GM19035 (cell line): ENCODE measurements at regions not wholly inside any gene's neighbourhood (a gene's known extent, or its start where the extent isn't known, plus 50 kb on each side); places are given as distances from the start of the nearest gene placed in this dataset.
A peak's percentile ranks its signal among the peaks of the same experiment; 100 is the strongest.

Experiments used
- ATAC-seq: cut with Tn5 transposase; IDR thresholded peaks from one replicate; pipeline ENCODE4 v1.9.1; 2021; ENCODE audit not compliant: unreplicated experiment

GRCh38 chr3:101095693-101096430 lies 102.6 kb upstream of the ABI3BP start:
- no peak for ATAC-seq

- ATAC-seq: no peak
These were observed 98.3 kb upstream of the ABI3BP start for GRCh38 chr3:101091489-101091888.

GRCh38 chr3:101085752-101086151 lies 92.5 kb upstream of the ABI3BP start:
- ATAC-seq: no peak

GRCh38 chr3:101084404-101084803 lies 91.2 kb upstream of the ABI3BP start:
- ATAC-seq: no peak

GRCh38 chr3:101081999-101082398 lies 88.8 kb upstream of the ABI3BP start:
- ATAC-seq: no peak

GRCh38 chr3:101081446-101081845 lies 88.2 kb upstream of the ABI3BP start:
- no peak for ATAC-seq

- no peak for ATAC-seq
These were observed 84.3 kb upstream of the ABI3BP start for GRCh38 chr3:101077361-101078011.

- ATAC-seq: no peak
These were observed 81.3 kb upstream of the ABI3BP start for GRCh38 chr3:101074518-101074917.

GRCh38 chr3:101072300-101072699 lies 79.1 kb upstream of the ABI3BP start:
- ATAC-seq: no peak

- no peak for ATAC-seq
These were observed 77.5 kb upstream of the ABI3BP start for GRCh38 chr3:101070799-101071121.

- ATAC-seq: peak; percentile 97
These were observed 76.9 kb upstream of the ABI3BP start for GRCh38 chr3:101069901-101070798.

GRCh38 chr3:101068876-101069606 lies 75.8 kb upstream of the ABI3BP start:
- no peak for ATAC-seq

GRCh38 chr3:101066711-101067129 lies 73.5 kb upstream of the ABI3BP start:
- ATAC-seq: no peak

- no peak for ATAC-seq
These were observed 72.7 kb upstream of the ABI3BP start for GRCh38 chr3:101065962-101066361.

- ATAC-seq: no peak
These were observed 70.2 kb upstream of the ABI3BP start for GRCh38 chr3:101063401-101063800.

GRCh38 chr3:101061312-101061711 lies 68.1 kb upstream of the ABI3BP start:
- ATAC-seq: no peak

GRCh38 chr3:101050866-101051265 lies 57.6 kb upstream of the ABI3BP start:
- ATAC-seq: no peak

GRCh38 chr3:101050046-101050445 lies 56.8 kb upstream of the ABI3BP start:
- ATAC-seq: no peak

- ATAC-seq: no peak
These were observed 56.3 kb upstream of the ABI3BP start for GRCh38 chr3:101049532-101049931.

- no peak for ATAC-seq
These were observed 50.5 kb upstream of the ABI3BP start for GRCh38 chr3:101043687-101044078.
